22Rv1 (cell line): ENCODE measurements at regions not wholly inside any gene's neighbourhood (a gene's known extent, or its start where the extent isn't known, plus 50 kb on each side); places are given as distances from the start of the nearest gene placed in this dataset.

Experiments
- ZFX ChIP-seq: fragments of 450-650 bp; IDR thresholded peaks from 2 replicates; pipeline ENCODE4 v1.6.1; 2017; ENCODE audit warnings: antibody characterized with exemption, borderline replicate concordance
- TF ChIP-seq, protein P1 (sequence below): fragments of 450-650 bp; IDR thresholded peaks from 2 replicates; pipeline ENCODE4 v1.5.1; 2017; ENCODE audit warnings: mild to moderate bottlenecking

DNA sequence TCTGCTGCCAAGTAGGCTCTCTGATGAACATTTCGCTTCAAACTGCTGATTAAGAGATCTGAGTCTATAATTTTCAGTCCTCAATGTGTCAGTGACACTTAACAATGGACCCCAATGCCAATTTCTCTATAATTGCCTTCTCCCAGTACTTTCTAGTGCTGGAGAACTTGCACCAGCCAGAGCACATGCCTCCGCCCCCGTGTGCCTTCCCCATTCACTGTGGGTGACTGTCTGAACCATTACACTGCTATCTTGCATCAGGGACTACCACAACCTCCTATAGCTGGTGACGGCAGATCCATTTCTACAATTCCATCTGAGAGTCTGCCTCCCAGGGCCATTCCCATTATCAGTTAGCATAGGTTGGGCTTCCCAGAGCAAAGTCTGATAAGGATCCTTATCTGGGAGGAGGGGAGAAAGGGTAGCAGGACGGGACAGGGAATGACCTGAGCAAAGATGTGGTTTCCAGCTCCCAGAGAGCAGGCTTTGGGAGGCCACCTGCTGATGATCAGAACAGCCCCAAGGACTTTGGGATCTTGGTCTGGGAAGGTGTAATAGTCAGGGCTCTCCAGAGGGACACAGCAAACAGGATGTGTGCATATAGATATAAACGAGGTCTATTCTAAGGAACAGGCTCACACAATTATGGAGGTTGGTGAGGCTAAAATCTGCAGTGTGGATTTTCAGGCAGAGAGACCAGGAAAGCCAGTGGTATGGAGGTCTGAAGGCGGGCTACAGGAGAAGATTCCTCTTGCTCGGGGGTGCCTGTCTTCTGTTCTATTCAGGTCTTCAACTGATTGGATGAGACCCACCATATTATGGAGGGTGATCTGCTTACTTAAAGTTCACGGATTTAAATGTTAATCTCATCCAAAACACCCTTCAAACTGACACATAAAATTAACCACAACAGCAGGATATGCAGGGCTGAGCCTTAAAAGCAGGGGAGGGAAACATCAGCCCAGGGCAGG lies 238.2 kb downstream of the PTPRU start:
- TF ChIP-seq, protein P1, sequence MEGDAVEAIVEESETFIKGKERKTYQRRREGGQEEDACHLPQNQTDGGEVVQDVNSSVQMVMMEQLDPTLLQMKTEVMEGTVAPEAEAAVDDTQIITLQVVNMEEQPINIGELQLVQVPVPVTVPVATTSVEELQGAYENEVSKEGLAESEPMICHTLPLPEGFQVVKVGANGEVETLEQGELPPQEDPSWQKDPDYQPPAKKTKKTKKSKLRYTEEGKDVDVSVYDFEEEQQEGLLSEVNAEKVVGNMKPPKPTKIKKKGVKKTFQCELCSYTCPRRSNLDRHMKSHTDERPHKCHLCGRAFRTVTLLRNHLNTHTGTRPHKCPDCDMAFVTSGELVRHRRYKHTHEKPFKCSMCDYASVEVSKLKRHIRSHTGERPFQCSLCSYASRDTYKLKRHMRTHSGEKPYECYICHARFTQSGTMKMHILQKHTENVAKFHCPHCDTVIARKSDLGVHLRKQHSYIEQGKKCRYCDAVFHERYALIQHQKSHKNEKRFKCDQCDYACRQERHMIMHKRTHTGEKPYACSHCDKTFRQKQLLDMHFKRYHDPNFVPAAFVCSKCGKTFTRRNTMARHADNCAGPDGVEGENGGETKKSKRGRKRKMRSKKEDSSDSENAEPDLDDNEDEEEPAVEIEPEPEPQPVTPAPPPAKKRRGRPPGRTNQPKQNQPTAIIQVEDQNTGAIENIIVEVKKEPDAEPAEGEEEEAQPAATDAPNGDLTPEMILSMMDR, result no peak
- TF ChIP-seq ZFX, result no peak
